ENCODE measurements at regions not wholly inside any gene's neighbourhood (a gene's known extent, or its start where the extent isn't known, plus 50 kb on each side); places are given as distances from the start of the nearest gene placed in this dataset.

DNA sequence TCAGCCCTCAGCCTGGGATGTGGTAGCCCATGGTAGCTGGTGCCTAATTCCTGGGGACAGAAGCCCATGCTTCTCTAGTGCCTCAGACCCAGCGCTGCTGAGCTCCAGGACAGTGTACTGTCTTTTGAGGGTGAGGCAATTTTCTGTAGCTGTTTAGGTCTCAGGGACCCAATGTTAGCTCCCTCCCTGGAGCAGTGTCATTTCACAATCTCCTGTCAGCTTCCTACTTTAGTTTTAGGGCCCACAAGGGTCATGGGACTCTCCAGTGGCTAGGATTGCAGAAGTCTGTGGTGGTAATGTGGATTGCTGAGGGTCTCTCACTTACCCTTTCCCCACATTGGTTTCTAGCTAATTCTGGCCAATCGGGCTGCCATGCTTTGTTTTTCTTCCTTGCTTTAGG, 67.7 kb upstream of the CCL21 start:
- Histone ChIP-seq H3K4ac (ENCODE audit: low read depth, low read length) (no peak overlapping the region), H3K4me1 (ENCODE audit: insufficient read depth, low read length) (no peaks in the 10 kb centered on the region), H2BK15ac (ENCODE audit: low read depth, low read length) (no peak overlapping the region), H3K27ac (ENCODE audit: insufficient read length, low read depth, low read length) (no peak overlapping the region), H2BK5ac (ENCODE audit: insufficient read length, low read length) (no peak overlapping the region), H2BK12ac (ENCODE audit: insufficient read length, low read depth, low read length) (no peak overlapping the region), H2AFZ (ENCODE audit: low read length) (no peak overlapping the region), H3K27me3 (ENCODE audit: insufficient read depth, low read length) (no peaks in the 10 kb centered on the region), H2AK5ac (ENCODE audit: insufficient read length, low read length) (no peak overlapping the region), H2BK20ac (ENCODE audit: low read depth, low read length, poor library complexity, severe bottlenecking) (no peak overlapping the region), H3K23me2 (ENCODE audit: insufficient read length, low read depth, low read length, poor library complexity, severe bottlenecking) (no peaks in the 10 kb centered on the region), H3T11ph (ENCODE audit: low read length) (no peak overlapping the region), H4K5ac (ENCODE audit: insufficient read length, low read depth, low read length) (no peak overlapping the region), H3K56ac (ENCODE audit: insufficient read length, low read depth, low read length) (no peak overlapping the region), H3K79me1 (ENCODE audit: insufficient read depth, low read depth, low read length, poor library complexity, severe bottlenecking) (no peaks in the 10 kb centered on the region), H3K9ac (ENCODE audit: extremely low read depth, insufficient read length, low read length) (no peak overlapping the region), H3K23ac (ENCODE audit: insufficient read length, low read depth, low read length) (no peak overlapping the region), H3K9me3 (ENCODE audit: control insufficient read depth, low read depth, low read length) (no peaks in the 10 kb centered on the region), H3K14ac (ENCODE audit: insufficient read depth, low read length) (no peak overlapping the region), H2BK120ac (ENCODE audit: low read depth, low read length, poor library complexity, severe bottlenecking) (no peak overlapping the region), H4K91ac (ENCODE audit: insufficient read length, low read depth, low read length) (no peak overlapping the region), H3K79me2 (ENCODE audit: insufficient read depth, low read length) (no peaks in the 10 kb centered on the region), H3K18ac (ENCODE audit: insufficient read length, low read depth, low read length) (no peak overlapping the region), H4K8ac (replicated peaks; ENCODE audit: insufficient read length, low read depth, low read length) (no peak overlapping the region), H4K20me1 (ENCODE audit: control insufficient read depth, insufficient read depth, insufficient read length) (no peaks in the 10 kb centered on the region), H3K4me2 (ENCODE audit: insufficient read depth, insufficient read length, low read length) (no peak overlapping the region)
- DNase-seq = no peak
- no peaks in the 10 kb centered on the region for H3K36me3 Mint-ChIP-seq (ENCODE audit: insufficient read depth in 1 of 3, low read depth in 3 of 3)
- no peaks in the 10 kb centered on the region for H3K9me3 Mint-ChIP-seq
- H3K4me1 Mint-ChIP-seq = no peaks in the 10 kb centered on the region
- H3K4me3 Mint-ChIP-seq = no peak overlapping the region
- WGBS (ENCODE audit: extremely low coverage, insufficient read length, low lambda C conversion rate) = no CpG with 5 or more reads among the region's 2 CpGs
- H3K27me3 Mint-ChIP-seq (ENCODE audit: low read depth) = peaks cover 21% of the 10 kb centered on the region
- TF ChIP-seq, protein P1, sequence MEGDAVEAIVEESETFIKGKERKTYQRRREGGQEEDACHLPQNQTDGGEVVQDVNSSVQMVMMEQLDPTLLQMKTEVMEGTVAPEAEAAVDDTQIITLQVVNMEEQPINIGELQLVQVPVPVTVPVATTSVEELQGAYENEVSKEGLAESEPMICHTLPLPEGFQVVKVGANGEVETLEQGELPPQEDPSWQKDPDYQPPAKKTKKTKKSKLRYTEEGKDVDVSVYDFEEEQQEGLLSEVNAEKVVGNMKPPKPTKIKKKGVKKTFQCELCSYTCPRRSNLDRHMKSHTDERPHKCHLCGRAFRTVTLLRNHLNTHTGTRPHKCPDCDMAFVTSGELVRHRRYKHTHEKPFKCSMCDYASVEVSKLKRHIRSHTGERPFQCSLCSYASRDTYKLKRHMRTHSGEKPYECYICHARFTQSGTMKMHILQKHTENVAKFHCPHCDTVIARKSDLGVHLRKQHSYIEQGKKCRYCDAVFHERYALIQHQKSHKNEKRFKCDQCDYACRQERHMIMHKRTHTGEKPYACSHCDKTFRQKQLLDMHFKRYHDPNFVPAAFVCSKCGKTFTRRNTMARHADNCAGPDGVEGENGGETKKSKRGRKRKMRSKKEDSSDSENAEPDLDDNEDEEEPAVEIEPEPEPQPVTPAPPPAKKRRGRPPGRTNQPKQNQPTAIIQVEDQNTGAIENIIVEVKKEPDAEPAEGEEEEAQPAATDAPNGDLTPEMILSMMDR (conservative IDR thresholded peaks at IDR 0.05) = no peak
- no peak overlapping the region; a peak in 1 of 7 replicates for H3K27ac Mint-ChIP-seq

Data from H9 (cell line).